Kidney capillary endothelial cell (primary cell): ENCODE measurements at regions not wholly inside any gene's neighbourhood (a gene's known extent, or its start where the extent isn't known, plus 50 kb on each side); places are given as distances from the start of the nearest gene placed in this dataset.
"Not testable (repeated sequence)": the region's sequence is repeated elsewhere in the genome, so short reads cannot be mapped to it uniquely, and the experiment has no call there.

ENCODE experiments used
- DNase-seq: peaks from one replicate; pipeline ENCODE4 v3.0.0-alpha.2; 2018; ENCODE audit warnings: low spot score

DNA sequence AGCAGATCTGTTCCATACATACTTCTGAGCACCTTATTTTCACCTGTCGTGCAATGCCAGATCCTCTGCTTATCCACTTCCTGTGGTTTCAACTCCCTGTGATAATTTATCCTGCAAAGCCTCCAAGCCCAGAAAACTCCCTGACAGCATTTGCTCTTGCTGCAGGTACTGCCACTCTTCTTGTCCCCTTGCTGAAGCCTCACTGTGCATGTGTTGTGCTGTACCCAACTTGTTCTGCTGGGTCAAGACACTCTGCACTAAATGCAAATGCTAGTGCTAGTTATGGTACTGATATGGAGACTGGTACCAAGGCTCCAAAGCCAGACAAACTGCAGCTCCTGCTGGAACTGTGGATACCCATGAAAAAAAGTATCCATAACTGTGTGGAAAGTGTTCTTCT is 315.4 kb upstream of the MIR17HG start:
- no peak for DNase-seq

DNA sequence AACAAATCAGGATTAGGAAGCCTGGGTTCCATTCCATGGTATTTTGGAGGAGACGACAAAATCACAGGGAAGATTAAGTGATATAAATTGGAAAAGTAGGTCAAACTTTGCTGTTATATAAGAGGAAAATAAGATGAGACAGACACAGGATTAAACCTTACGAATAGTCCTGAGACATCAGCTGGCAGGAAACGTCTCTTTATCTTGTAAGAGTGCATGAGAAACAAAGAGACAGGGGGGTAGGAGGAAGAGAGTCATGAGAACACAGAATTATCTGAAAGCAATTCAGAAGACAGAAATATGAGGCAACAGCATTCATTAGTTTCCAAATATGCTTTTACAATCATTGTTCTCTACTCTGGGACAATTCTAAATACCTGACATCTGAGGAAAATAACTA is 310.6 kb upstream of the MIR17HG start:
- no peak for DNase-seq

DNA sequence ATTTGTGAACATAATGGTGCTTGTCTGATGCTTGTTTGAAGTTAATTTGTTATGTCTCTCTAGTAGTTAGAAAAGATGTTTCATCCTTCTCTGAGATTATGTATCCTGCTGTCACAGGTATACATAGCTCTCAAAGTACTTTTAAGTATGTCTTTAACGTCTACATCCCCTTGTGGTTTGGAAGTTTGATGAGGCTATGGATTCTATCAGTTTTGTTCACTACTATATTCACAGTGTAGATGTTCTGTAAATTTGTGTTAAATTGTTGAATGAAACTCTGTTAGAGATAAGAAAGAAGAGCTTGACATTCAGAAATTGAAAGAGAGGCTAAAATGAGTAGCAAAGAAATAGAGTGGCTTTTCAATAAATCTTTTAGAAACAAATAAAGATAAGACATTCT is 304.6 kb upstream of the MIR17HG start:
- DNase-seq = no peak

DNA sequence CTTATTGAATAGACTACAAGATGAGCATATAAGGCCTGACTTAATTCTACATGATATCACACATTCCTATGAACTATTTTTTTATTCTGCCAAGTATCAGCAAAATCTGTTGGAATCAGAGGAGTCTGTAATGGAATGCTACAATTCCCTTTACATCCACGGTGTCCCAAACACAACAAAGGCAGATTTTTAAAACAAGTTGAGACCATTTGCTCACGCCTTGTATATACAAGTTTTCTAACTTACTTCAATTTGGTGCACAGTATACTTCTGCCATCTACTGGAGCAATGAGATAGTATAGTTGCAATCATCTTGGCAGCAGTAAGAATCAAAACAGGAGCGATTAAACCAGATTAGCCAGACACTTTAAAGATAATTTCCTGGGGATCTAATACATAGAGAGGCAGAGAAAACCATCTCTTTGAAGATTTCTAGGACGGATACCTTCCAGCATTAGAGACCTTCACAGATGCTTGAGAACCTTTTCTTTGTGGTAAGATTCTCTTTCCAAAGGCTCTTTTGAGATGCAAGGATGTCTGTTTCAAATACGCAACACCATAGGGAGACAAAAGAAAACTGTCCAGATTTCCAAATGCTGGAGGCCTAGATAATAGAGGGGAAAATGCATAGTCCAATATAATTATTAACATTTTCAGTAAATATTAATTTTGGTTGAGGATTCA is 302.0 kb upstream of the MIR17HG start:
- DNase-seq = no peak

DNA sequence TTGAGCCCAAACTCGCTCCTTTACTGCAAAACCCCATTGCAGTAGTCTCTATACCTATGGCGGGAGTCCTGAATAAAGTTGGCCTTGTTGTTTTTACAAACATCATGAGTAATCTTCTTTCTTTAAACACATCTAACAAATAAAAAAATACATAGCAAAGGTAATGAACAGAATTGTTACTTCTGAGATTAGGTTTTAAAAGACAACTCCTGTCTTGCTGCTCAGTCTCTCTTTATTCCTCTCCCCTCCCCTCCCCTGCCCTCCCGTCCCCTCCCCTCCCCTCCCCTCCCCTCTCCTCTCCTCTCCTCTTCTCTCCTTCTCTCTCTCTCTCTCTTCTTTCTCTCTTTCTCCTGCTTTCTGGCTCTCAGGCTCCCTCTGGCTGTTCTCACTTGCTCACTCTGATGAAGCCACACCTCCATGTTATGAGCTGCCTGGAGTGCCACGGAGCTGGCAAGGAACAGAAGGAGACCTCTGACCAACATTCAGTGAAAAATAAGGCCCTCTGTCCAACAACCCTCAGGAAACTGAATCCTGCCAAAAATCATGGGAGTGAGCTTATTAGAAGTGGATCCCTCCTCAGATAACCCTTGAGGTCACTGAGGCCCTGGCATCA is 300.7 kb upstream of the MIR17HG start:
- no peak for DNase-seq

DNA sequence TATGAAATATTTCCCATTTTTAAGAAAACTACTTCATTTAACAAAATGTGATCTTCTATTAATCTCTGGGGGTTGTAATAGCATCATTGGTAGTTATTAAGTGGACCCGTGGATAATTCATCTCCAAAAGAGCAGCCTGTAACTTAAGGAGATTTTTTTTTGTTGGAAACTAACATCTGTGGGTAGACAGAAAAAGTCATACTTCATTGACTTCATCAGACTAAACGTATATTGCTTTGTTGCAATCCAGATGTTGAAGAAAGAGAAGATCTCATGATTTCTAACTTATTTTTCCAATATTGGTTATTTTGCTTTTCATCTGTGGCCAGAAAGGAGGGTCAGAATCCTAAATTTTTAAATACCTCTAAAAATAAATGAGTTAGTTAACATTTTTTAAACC is 296.5 kb upstream of the MIR17HG start:
- no peak for DNase-seq

- no peak for DNase-seq
These were observed 294.6 kb upstream of the MIR17HG start for GRCh38 chr13:91052876-91053275.

- no peak for DNase-seq
These were observed 294.0 kb upstream of the MIR17HG start for GRCh38 chr13:91053318-91054065.

DNA sequence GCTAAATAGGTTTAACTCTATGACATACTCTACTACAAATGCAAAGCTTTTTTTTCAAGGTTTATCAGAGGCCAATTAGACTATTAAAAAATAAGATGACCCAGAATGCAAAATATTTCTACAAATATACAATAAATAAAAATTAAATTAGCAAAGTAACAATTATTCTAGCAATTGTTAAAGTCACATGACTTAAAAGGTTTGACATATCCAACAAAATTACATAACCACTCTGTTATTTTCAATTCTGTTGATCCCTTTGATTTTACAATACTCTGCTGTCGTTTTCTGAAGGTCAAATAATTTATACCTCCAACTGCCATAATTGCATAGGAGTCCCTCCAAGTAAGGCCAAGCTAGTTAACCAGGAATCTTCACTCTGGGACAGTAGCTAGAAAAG is 292.6 kb upstream of the MIR17HG start:
- no peak for DNase-seq

DNA sequence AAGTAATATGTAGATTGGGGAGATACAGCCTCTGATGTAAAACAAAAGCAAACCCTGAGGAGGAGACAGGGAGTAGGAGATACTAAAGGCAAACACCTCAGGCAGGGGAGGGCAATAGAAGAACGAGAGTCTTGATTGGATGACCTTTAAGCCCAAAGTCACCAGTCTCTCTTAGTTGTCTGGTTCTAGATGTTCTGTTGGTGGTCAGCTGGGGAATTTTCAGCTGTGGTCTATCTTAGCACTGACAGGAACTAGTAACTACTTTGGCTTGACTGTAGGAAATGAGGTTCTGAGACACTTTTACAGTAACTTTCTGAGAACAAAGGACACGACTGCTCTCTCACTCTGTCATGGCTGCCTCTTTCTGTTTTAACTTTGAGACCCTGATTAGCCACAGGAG is 290.7 kb upstream of the MIR17HG start:
- DNase-seq = no peak

DNA sequence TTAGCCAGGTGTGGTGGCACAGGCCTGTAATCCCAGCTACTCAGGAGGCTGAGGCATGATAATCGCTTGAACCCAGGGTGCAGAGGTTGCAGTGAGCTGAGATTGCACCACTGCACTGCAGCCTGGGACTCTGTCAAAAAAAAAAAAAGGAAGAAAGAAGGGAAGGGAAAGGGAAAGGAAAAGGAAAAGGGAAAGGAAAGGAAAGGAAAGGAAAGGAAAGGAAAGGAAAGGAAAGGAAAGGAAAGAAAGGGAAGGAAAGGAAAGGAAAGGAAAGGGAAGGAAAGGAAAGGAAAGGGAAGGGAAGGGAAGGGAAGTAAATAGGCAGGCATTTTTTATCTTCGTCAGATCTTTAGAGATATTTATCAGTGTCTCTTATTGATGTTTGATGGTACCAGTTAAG is 290.0 kb upstream of the MIR17HG start:
- DNase-seq = not testable (repeated sequence)

DNA sequence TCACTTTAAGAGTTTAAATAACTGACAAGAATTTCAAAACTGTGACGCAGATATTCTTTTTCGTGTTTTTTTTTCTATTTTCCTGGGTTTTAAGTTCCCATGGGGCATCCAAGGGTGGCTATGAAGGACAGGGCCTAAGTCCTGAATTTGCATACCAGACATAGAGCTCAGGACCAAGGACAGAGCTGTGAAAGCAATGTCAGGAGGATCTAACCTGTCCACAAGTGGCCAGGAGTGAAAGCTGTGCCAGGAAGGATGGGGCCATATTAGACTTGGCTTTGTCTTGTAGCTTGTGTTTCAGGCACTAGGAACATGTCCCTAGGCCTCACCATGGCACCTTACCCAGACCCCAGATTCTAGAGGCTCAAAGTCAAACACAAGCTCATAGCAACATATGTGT is 289.4 kb upstream of the MIR17HG start:
- DNase-seq = no peak

DNA sequence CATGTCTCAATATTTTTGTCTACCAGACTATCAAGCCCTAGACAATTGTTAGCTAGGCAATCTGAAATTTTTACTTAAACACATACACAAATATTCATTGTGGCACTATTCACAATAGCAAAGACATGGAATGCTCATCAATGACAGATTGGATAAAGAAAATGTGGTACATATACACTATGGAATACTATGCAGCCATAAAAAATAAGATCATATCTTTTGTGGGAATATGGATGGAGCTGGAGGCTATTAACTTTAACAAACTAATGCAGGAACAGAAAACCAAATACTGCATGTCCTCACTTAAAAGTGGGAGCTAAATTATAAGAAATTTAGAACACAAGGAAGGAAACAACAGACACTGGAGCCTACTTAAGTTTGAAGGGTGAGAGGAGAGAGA is 288.6 kb upstream of the MIR17HG start:
- DNase-seq = no peak

- no peak for DNase-seq
These were observed 280.7 kb upstream of the MIR17HG start for GRCh38 chr13:91066745-91067144.

- DNase-seq = no peak
These were observed 275.0 kb upstream of the MIR17HG start for GRCh38 chr13:91072486-91072885.

DNA sequence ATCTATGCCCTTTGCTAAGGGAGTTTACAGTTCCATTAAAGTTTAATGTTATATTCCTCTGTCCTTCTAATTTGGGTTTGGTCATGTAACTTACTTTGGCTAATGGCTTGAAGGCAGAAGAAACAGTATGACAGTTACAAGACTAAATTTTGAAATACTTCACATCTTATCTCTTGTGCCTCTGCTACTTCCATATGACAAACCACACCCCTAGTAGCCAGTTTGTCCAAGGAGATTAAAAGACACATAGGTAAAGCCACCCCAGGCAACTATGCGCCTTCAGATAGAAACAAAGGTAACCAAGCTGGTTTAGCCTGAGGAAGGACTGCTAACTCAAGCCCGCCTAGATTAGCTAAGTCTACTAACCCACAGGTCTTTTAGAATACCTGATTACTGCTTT is 273.4 kb upstream of the MIR17HG start:
- no peak for DNase-seq

DNA sequence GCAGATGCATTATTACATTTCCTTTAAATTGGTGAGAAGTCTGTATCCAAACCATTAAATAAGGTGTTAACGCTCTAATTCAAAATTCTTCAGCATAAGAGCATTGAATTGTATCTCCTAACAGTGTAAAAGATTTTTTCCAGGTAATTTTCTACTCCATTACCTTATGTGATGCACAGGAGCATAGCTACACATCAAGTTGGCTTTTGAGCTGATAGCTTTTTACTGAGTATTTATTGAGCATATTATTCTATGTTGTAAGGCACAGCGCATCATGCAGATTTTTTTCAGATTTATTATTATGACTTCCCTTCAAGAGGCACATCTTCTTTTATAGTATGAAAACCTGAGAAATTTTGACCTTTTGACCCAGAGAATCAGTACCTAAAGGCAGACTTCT is 270.7 kb upstream of the MIR17HG start:
- DNase-seq = no peak

GRCh38 chr13:91078093-91078679 is 269.3 kb upstream of the MIR17HG start:
- peak; percentile 21 for DNase-seq

DNA sequence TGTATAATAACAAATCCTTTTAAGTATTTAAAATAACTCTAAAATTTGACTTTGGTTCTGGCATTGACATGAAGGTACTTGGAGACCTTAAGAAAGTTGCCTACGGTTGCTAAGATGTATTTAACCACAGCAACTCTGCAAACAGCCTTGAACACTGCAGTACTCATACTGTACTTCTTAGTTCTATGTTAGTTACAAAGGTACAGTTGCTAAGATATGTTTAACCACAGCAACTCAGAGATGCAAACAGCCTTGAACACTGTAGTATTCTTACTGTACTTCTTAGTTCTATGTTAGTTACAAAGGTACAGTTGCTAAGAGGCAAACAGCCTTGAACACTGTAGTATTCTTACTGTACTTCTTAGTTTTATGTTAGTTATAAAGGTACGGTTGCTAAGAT is 268.3 kb upstream of the MIR17HG start:
- no peak for DNase-seq

DNA sequence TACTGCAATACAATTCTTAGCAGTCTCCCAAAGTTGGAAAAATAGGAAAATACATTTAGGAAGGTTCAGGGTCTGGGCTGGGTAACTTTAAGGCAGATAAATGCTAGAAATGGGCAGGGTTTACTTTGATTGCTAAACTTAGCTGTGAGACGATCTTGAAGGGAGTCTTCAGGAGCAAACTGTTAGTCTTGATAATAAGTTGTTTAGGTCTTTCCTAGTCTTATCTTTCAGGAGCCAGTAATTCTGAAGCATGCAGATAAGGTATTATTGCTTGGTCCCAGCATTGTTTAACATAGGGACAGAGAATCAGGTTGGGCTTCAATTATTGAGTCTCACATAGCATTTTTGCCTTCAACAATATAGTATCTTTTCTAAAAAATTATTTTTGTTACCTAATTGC is 262.4 kb upstream of the MIR17HG start:
- DNase-seq = no peak

GRCh38 chr13:91086936-91087716 is 260.4 kb upstream of the MIR17HG start:
- DNase-seq = no peak

GRCh38 chr13:91097269-91097668 is 250.2 kb upstream of the MIR17HG start:
- DNase-seq = no peak
